SK-N-SH (cell line): ENCODE measurements at regions not wholly inside any gene's neighbourhood (a gene's known extent, or its start where the extent isn't known, plus 50 kb on each side); places are given as distances from the start of the nearest gene placed in this dataset.

Experiments
- CTCF ChIA-PET: fragments of 300-600, 350-600 bp; formaldehyde crosslinking; extraction: SDS; loops from one replicate; lab custom pipeline; 2021; lab: Yijun Ruan, JAX
- POLR2A ChIA-PET: fragments of 350-600 bp; sonication (Branson Sonifier 250); formaldehyde crosslinking; extraction: SDS; loops from one replicate; lab custom pipeline; 2020; ENCODE audit warnings: antibody characterized with exemption, inconsistent platforms; lab: Yijun Ruan, JAX
- DNase-seq: peaks from one replicate; pipeline ENCODE4 v3.0.0; 2012
- H2AFZ ChIP-seq: fragments of 200-600 bp; sonication (generic); 2 replicates; pipeline ENCODE4 v1.8.1; 2016; ENCODE audit warnings: antibody characterized with exemption, mild to moderate bottlenecking, low read depth
- H3F3A ChIP-seq: fragments of 200-600 bp; sonication (generic); replicated peaks from 2 replicates; pipeline ENCODE3; 2016; ENCODE audit warnings: antibody characterized with exemption, mild to moderate bottlenecking; ENCODE audit not compliant: insufficient read depth
- H3K27ac ChIP-seq, 2 experiments: fragments of 200-500 bp in 1 of 2; fragments of 200-600 bp in 1 of 2; sonication (Bioruptor generic) in 1 of 2; sonication (generic), shearing (Covaris generic) in 1 of 2; 2 replicates each; pipeline versions ENCODE4 v1.5.1 to v1.6.1; 2014 to 2016; ENCODE audit warnings: low read depth in 2 of 2, inconsistent platforms in 1 of 2, low read length in 1 of 2, mild to moderate bottlenecking in 1 of 2, mixed read lengths in 1 of 2
- H3K27me3 ChIP-seq: fragments of 200-600 bp; sonication (generic), shearing (Covaris generic); 2 replicates; pipeline ENCODE4 v1.6.1; 2016; ENCODE audit warnings: mixed run types; ENCODE audit not compliant: insufficient read depth
- H3K36me3 ChIP-seq, 2 experiments: fragments of 200-500 bp in 1 of 2; fragments of 200-600 bp in 1 of 2; sonication (Bioruptor generic) in 1 of 2; sonication (generic) in 1 of 2; replicated peaks in 1 of 2; 2 replicates each; pipeline versions ENCODE3 to v1.5.1; 2014 to 2016; ENCODE audit warnings: low read length in 1 of 2, mild to moderate bottlenecking in 1 of 2; ENCODE audit not compliant: insufficient read depth in 2 of 2, control insufficient read depth in 1 of 2
- H3K4me1 ChIP-seq, 2 experiments: fragments of 200-500 bp in 1 of 2; fragments of 200-600 bp in 1 of 2; sonication (Bioruptor generic) in 1 of 2; sonication (generic), shearing (Covaris generic) in 1 of 2; 2 replicates each; pipeline versions ENCODE4 v1.5.1 to v1.6.1; 2014 to 2016; ENCODE audit warnings: low read depth in 1 of 2, low read length in 1 of 2, mixed run types in 1 of 2; ENCODE audit not compliant: insufficient read depth in 2 of 2, control insufficient read depth in 1 of 2
- H3K4me2 ChIP-seq: fragments of 200-600 bp; sonication (generic), shearing (Covaris generic); 2 replicates; pipeline ENCODE4 v1.6.1; 2017; ENCODE audit warnings: mixed run types
- H3K4me3 ChIP-seq, 2 experiments: fragments of 200-500 bp in 1 of 2; fragments of 200-600 bp in 1 of 2; sonication (Bioruptor generic) in 1 of 2; sonication (generic), shearing (Covaris generic) in 1 of 2; 2 replicates each; pipeline versions ENCODE4 v1.5.1 to v1.8.1; 2014 to 2016; ENCODE audit warnings: low read depth in 2 of 2, inconsistent platforms in 1 of 2, low read length in 1 of 2, mild to moderate bottlenecking in 1 of 2, mixed read lengths in 1 of 2, moderate library complexity in 1 of 2
- H3K79me2 ChIP-seq: fragments of 200-600 bp; sonication (generic); 2 replicates; pipeline ENCODE4 v1.8.1; 2017; ENCODE audit warnings: mild to moderate bottlenecking; ENCODE audit not compliant: insufficient read depth
- H3K9ac ChIP-seq: fragments of 200-600 bp; sonication (generic); 2 replicates; pipeline ENCODE4 v1.6.1; 2017; ENCODE audit warnings: mixed run types
- H3K9me2 ChIP-seq: fragments of 200-600 bp; sonication (generic); 2 replicates; pipeline ENCODE4 v1.6.1; 2017; ENCODE audit warnings: mixed run types
- H3K9me3 ChIP-seq: fragments of 200-600 bp; sonication (generic); 2 replicates; pipeline ENCODE4 v1.6.1; 2017; ENCODE audit warnings: mixed run types, mild to moderate bottlenecking, moderate library complexity
- H4K20me1 ChIP-seq: fragments of 200-600 bp; sonication (generic); 2 replicates; pipeline ENCODE4 v1.6.1; 2017; ENCODE audit warnings: mild to moderate bottlenecking, mixed run types; ENCODE audit not compliant: insufficient read depth
- CHD2 ChIP-seq: fragments of 150-350 bp; IDR thresholded peaks from 2 replicates; pipeline ENCODE4 v1.6.1; 2018; ENCODE audit warnings: low read length; ENCODE audit not compliant: partially characterized antibody
- CTCF ChIP-seq: fragments of 200-600 bp; sonication (generic); IDR thresholded peaks from 2 replicates; pipeline ENCODE4 v1.6.1; 2017; ENCODE audit warnings: antibody characterized with exemption, mild to moderate bottlenecking, moderate library complexity
- EP300 ChIP-seq, 2 experiments: IDR thresholded peaks; 2 replicates each; pipeline versions ENCODE4 v1.4.0 to v1.6.1; 2012; ENCODE audit warnings: borderline replicate concordance in 1 of 2, low read depth in 1 of 2, low read length in 1 of 2
- FOSL2 ChIP-seq: IDR thresholded peaks from 2 replicates; pipeline ENCODE4 v1.4.0; 2012; ENCODE audit warnings: low read depth, mild to moderate bottlenecking, moderate library complexity, borderline replicate concordance
- FOXJ3 ChIP-seq: sonication (generic); formaldehyde crosslinking; IDR thresholded peaks from 2 replicates; pipeline ENCODE4 v1.5.1; 2020; ENCODE audit warnings: mild to moderate bottlenecking, missing genetic modification reagents
- FOXM1 ChIP-seq: IDR thresholded peaks from 2 replicates; pipeline ENCODE4 v1.4.0; 2012; ENCODE audit warnings: low read depth, mild to moderate bottlenecking
- GATA2 ChIP-seq: sonication (generic); formaldehyde crosslinking; IDR thresholded peaks from 2 replicates; pipeline ENCODE4 v1.5.0; 2020; ENCODE audit warnings: mild to moderate bottlenecking, missing genetic modification reagents
- MAX ChIP-seq: IDR thresholded peaks from 2 replicates; pipeline ENCODE4 v1.4.0; 2012; ENCODE audit warnings: low read depth
- MEF2A ChIP-seq: IDR thresholded peaks from 2 replicates; pipeline ENCODE4 v1.4.0; 2012; ENCODE audit warnings: low read depth, borderline replicate concordance
- MXI1 ChIP-seq: IDR thresholded peaks from 2 replicates; pipeline ENCODE4 v1.6.1; 2012; ENCODE audit warnings: mild to moderate bottlenecking, low read depth, low read length, improper control_type of control experiment
- PBX3 ChIP-seq: IDR thresholded peaks from 2 replicates; pipeline ENCODE4; 2012
- POLR2AphosphoS5 ChIP-seq: IDR thresholded peaks from 2 replicates; pipeline ENCODE4 v1.6.1; 2012; ENCODE audit warnings: low read depth, low read length
- RAD21 ChIP-seq: IDR thresholded peaks from 2 replicates; pipeline ENCODE4 v1.6.1; 2012; ENCODE audit warnings: mild to moderate bottlenecking, low read length
- RFX5 ChIP-seq: IDR thresholded peaks from 2 replicates; pipeline ENCODE4 v1.6.1; 2012; ENCODE audit warnings: mild to moderate bottlenecking, improper control_type of control experiment, low read length
- SIN3A ChIP-seq: IDR thresholded peaks from 2 replicates; pipeline ENCODE4 v1.6.1; 2012; ENCODE audit warnings: low read depth, mild to moderate bottlenecking, low read length, moderate library complexity, borderline replicate concordance
- SMC3 ChIP-seq: IDR thresholded peaks from 2 replicates; pipeline ENCODE4 v1.6.1; 2012; ENCODE audit warnings: low read depth, low read length, improper control_type of control experiment
- TAF1 ChIP-seq: IDR thresholded peaks from 2 replicates; pipeline ENCODE4 v1.6.1; 2012; ENCODE audit warnings: low read depth, mild to moderate bottlenecking, low read length, moderate library complexity, borderline replicate concordance
- TEAD4 ChIP-seq: IDR thresholded peaks from 2 replicates; pipeline ENCODE4 v1.4.0; 2012; ENCODE audit warnings: mild to moderate bottlenecking, borderline replicate concordance; ENCODE audit not compliant: insufficient read depth
- USF1 ChIP-seq: IDR thresholded peaks from 2 replicates; pipeline ENCODE4 v1.4.0; 2012; ENCODE audit warnings: low read depth, borderline replicate concordance
- USF2 ChIP-seq: fragments of 150-350 bp; IDR thresholded peaks from 2 replicates; pipeline ENCODE4 v1.6.1; 2017; ENCODE audit warnings: antibody characterized with exemption, low read length, low read depth, borderline replicate concordance
- YY1 ChIP-seq: IDR thresholded peaks from 2 replicates; pipeline ENCODE4 v1.4.0; 2012; ENCODE audit warnings: low read depth, mild to moderate bottlenecking
- WGBS: methylation state at CpG from one replicate; pipeline ENCODE4 v1.1.6; 2017; ENCODE audit warnings: low lambda C conversion rate; 5-methylcytosine and 5-hydroxymethylcytosine counted together

GRCh38 chr14:87705439-87705896 lies 287.5 kb downstream of the GALC start:
- Histone ChIP-seq H4K20me1 (no peaks in the 10 kb centered on the region), H3K27me3 (no peaks in the 10 kb centered on the region), H3F3A (no peaks in the 10 kb centered on the region), H3K9me3 (no peaks in the 10 kb centered on the region), H2AFZ (no peak overlapping the region), H3K9ac (no peak overlapping the region), H3K4me1 (no peaks in the 10 kb centered on the region), H3K79me2 (no peaks in the 10 kb centered on the region), H3K4me3 (no peak overlapping the region), H3K4me2 (no peak overlapping the region), H3K27ac (no peak overlapping the region), H3K36me3 (no peaks in the 10 kb centered on the region), H3K9me2 (no peaks in the 10 kb centered on the region)
- POLR2A ChIA-PET = no interaction called here
- CTCF ChIA-PET = no interaction called here
- no peak for TF ChIP-seq YY1
- TF ChIP-seq USF2 = no peak
- TF ChIP-seq MEF2A = no peak
- no peak for TF ChIP-seq TAF1
- TF ChIP-seq MXI1 = no peak
- TF ChIP-seq RFX5 = no peak
- TF ChIP-seq SIN3A = no peak
- no peak for TF ChIP-seq TEAD4
- no peak for TF ChIP-seq EP300 (IDR thresholded peaks at IDR 0.05; ENCODE audit: borderline replicate concordance in 1 of 2, low read depth in 1 of 2, low read length in 1 of 2)
- no peak for TF ChIP-seq SMC3
- TF ChIP-seq PBX3 = no peak
- no peak for TF ChIP-seq GATA2
- DNase-seq = no peak
- 0% methylated on average over 1 of the region's 1 CpG for WGBS

- H3K79me2 ChIP-seq = no peaks in the 10 kb centered on the region
- DNase-seq = no peak
- no peak overlapping the region for H3K27ac ChIP-seq
- H3K4me1 ChIP-seq = no peaks in the 10 kb centered on the region
- no peaks in the 10 kb centered on the region for H3K27me3 ChIP-seq
- H3K4me3 ChIP-seq = no peak overlapping the region
- no peak overlapping the region for H2AFZ ChIP-seq
- CTCF ChIA-PET = no interaction called here
- H3K9me3 ChIP-seq = no peaks in the 10 kb centered on the region
- POLR2A ChIA-PET = no interaction called here
- H3K36me3 ChIP-seq = no peaks in the 10 kb centered on the region
- TF ChIP-seq MAX (no peak), POLR2AphosphoS5 (no peak), FOXM1 (no peak), CTCF (no peak), CHD2 (no peak), RFX5 (no peak), FOSL2 (no peak), SMC3 (no peak), USF1 (no peak), PBX3 (no peak), RAD21 (no peak), FOXJ3 (CRISPR knock-in tag) (no peak), EP300 (IDR thresholded peaks at IDR 0.05; ENCODE audit: borderline replicate concordance in 1 of 2, low read depth in 1 of 2, low read length in 1 of 2) (no peak)
- H4K20me1 ChIP-seq = no peaks in the 10 kb centered on the region
- H3F3A ChIP-seq = no peaks in the 10 kb centered on the region
- 8% methylated on average over 3 of the region's 3 CpGs for WGBS
- no peak overlapping the region for H3K9ac ChIP-seq
- H3K9me2 ChIP-seq = no peaks in the 10 kb centered on the region
- H3K4me2 ChIP-seq = no peak overlapping the region
Observed at GRCh38 chr14:87698481-87698880, 294.5 kb downstream of the GALC start.
